AG09309 (cell line): ENCODE measurements at regions not wholly inside any gene's neighbourhood (a gene's known extent, or its start where the extent isn't known, plus 50 kb on each side); places are given as distances from the start of the nearest gene placed in this dataset.

ENCODE experiments used
- DNase-seq: peaks from one replicate; pipeline ENCODE4 v3.0.0-alpha.2; 2010; ENCODE audit warnings: low read depth
- H3K4me3 ChIP-seq: 2 replicates; pipeline ENCODE4 v1.5.1; 2011; ENCODE audit warnings: mild to moderate bottlenecking, low read depth, low read length, moderate library complexity; ENCODE audit not compliant: control insufficient read depth
- TF ChIP-seq, protein P1 (sequence below): IDR thresholded peaks from 2 replicates; pipeline ENCODE4 v1.5.1; 2011; ENCODE audit warnings: mild to moderate bottlenecking, low read depth, low read length, inconsistent platforms; ENCODE audit not compliant: insufficient read depth, control insufficient read depth; ENCODE audit errors: missing control alignments

DNA sequence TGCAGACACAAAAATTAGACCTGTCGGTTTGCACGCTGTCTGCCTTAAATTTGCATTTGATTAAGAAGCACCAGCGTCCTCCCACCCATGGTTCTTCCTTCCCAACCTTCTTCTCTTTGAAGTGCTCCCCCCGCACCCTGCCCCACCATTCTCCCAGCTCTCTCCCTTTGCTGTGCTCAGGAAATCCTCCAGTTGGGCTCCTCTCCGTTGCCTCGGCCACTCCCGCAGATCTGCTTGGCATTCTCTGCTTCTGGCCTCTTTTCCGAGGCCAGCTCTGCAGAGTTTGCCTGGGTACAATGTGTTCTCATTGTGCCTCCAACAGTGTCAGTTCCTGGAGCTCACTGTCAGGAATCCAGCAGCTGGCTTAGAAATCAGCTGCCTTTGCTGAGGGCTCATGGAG, 126.1 kb downstream of the NAV1 start:
- DNase-seq = no peak
- TF ChIP-seq, protein P1, sequence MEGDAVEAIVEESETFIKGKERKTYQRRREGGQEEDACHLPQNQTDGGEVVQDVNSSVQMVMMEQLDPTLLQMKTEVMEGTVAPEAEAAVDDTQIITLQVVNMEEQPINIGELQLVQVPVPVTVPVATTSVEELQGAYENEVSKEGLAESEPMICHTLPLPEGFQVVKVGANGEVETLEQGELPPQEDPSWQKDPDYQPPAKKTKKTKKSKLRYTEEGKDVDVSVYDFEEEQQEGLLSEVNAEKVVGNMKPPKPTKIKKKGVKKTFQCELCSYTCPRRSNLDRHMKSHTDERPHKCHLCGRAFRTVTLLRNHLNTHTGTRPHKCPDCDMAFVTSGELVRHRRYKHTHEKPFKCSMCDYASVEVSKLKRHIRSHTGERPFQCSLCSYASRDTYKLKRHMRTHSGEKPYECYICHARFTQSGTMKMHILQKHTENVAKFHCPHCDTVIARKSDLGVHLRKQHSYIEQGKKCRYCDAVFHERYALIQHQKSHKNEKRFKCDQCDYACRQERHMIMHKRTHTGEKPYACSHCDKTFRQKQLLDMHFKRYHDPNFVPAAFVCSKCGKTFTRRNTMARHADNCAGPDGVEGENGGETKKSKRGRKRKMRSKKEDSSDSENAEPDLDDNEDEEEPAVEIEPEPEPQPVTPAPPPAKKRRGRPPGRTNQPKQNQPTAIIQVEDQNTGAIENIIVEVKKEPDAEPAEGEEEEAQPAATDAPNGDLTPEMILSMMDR = no peak
- H3K4me3 ChIP-seq = no peak overlapping the region

DNA sequence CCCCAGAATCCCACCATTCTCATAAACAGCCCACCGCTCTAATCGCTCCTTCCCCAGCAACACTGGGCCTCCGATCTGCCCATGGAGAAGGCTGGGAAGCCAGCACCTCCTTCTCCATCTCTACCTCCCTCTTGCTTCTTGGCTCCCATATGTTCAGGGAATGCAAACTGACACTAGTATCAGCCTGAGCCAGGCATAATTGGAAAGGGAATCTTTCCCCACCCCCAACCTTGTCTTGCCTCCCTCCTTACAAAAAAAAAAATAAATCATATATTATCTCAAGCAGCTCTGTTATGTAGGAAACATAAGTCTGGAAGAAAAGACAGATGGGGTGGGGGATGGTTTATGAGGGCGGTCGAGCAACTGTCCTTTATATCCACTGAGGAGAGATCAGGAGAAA, 127.2 kb downstream of the NAV1 start:
- TF ChIP-seq, protein P1 = no peak
- no peak overlapping the region for H3K4me3 ChIP-seq
- no peak for DNase-seq

- H3K4me3 ChIP-seq = no peak overlapping the region
- TF ChIP-seq, protein P1 = no peak
- no peak for DNase-seq
Observed at GRCh38 chr1:201666645-201667044, 127.7 kb downstream of the NAV1 start.

DNA sequence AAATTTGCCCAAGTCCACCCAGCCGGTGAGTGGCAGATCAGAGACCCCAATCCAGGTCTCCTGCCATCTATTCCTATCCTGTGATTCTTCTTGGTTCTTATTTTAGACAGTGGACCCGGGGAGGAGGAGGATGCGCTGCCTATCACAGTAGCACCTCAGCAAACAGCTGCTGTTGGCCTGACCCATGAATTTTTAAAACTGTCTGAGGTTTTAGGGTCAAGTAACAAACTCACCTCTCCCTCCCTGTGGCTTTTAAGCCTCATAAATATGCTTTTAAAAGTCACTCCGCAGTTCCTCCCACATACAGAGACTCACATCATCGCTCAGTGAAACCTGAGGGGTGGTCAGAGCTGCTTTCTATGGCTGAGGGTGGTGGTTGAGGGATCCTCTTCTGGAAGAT, 128.6 kb downstream of the NAV1 start:
- no peak for DNase-seq
- no peak overlapping the region for H3K4me3 ChIP-seq
- TF ChIP-seq, protein P1 = no peak

GRCh38 chr1:201670517-201670916, 131.6 kb downstream of the NAV1 start:
- no peak overlapping the region for H3K4me3 ChIP-seq
- TF ChIP-seq, protein P1 = no peak
- DNase-seq = no peak

DNA sequence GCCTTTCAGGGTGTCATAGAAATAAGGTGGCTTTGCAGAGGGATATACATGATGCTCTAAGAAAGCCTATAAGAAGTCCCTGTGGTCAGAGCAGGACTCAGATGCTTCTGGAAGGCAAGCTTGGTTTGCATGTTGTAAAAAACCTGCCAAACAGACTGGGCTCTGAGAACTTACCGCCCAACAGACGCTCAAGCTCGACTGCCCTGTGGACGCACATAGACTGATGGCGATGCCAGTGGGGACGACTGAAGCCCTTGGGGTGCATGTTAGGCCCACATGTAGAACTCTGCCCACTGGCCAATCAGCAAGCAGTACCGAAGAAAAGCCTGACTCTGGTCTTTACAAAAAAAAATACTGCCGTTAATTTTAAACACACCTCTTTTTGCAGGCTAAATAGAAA, 133.8 kb downstream of the NAV1 start:
- DNase-seq = no peak
- no peak overlapping the region for H3K4me3 ChIP-seq
- TF ChIP-seq, protein P1 = no peak

DNA sequence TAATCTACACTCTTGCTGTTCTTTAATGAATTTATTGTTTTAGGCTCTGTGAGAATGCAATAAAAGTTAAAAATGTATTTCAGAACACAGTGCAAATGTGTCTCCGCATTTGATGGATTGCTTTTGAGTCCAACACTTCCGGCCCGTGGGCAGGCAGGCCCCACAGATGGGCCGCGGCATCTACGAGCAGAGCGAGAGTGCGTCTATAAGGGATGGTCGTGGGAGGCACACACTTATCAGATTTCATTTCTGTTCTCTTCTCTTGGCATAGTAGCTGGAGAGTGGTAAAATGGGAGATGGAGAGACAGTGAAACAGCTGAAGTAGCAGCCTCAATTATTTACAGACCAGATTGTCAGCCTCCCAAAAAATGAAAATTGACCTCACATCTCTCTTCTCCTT, 134.2 kb downstream of the NAV1 start:
- TF ChIP-seq, protein P1 = no peak
- DNase-seq = no peak
- H3K4me3 ChIP-seq = no peak overlapping the region
